ENCODE measurements at regions not wholly inside any gene's neighbourhood (a gene's known extent, or its start where the extent isn't known, plus 50 kb on each side); places are given as distances from the start of the nearest gene placed in this dataset.

GRCh38 chr13:110008816-110009215 is 222.4 kb upstream of the IRS2 start:
- TF ChIP-seq POLR2A (IDR thresholded peaks at IDR 0.05), result no peak
- TF ChIP-seq, protein P1, sequence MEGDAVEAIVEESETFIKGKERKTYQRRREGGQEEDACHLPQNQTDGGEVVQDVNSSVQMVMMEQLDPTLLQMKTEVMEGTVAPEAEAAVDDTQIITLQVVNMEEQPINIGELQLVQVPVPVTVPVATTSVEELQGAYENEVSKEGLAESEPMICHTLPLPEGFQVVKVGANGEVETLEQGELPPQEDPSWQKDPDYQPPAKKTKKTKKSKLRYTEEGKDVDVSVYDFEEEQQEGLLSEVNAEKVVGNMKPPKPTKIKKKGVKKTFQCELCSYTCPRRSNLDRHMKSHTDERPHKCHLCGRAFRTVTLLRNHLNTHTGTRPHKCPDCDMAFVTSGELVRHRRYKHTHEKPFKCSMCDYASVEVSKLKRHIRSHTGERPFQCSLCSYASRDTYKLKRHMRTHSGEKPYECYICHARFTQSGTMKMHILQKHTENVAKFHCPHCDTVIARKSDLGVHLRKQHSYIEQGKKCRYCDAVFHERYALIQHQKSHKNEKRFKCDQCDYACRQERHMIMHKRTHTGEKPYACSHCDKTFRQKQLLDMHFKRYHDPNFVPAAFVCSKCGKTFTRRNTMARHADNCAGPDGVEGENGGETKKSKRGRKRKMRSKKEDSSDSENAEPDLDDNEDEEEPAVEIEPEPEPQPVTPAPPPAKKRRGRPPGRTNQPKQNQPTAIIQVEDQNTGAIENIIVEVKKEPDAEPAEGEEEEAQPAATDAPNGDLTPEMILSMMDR (IDR thresholded peaks at IDR 0.05), result no peak

All from lower leg skin (tissue), 3 donors.